Mesodermal cell (in vitro differentiated cells): ENCODE measurements at regions not wholly inside any gene's neighbourhood (a gene's known extent, or its start where the extent isn't known, plus 50 kb on each side); places are given as distances from the start of the nearest gene placed in this dataset.
A peak's percentile ranks its signal among the peaks of the same experiment; 100 is the strongest.

Experiments
- H3K27ac ChIP-seq: 2 replicates; pipeline ENCODE4 v1.7.0; 2013; ENCODE audit warnings: mild to moderate bottlenecking, low read depth, low read length, moderate library complexity; ENCODE audit not compliant: severe bottlenecking
- H3K36me3 ChIP-seq: 2 replicates; pipeline ENCODE4 v1.7.1; 2013; ENCODE audit warnings: mild to moderate bottlenecking, low read length, moderate library complexity; ENCODE audit not compliant: control insufficient read depth, insufficient read depth
- H3K4me1 ChIP-seq: one replicate; pipeline ENCODE4 v1.7.1; 2013; ENCODE audit warnings: mild to moderate bottlenecking, low read length; ENCODE audit not compliant: insufficient read depth, control insufficient read depth, poor library complexity, severe bottlenecking
- H3K4me3 ChIP-seq: 2 replicates; pipeline ENCODE4 v1.7.0; 2013; ENCODE audit warnings: low read length, control low read depth, mild to moderate bottlenecking; ENCODE audit not compliant: insufficient read depth, poor library complexity, severe bottlenecking; ENCODE audit errors: extremely low read depth
- H3K9me3 ChIP-seq: 2 replicates; pipeline ENCODE4 v1.7.1; 2013; ENCODE audit warnings: mild to moderate bottlenecking, low read length, moderate library complexity; ENCODE audit not compliant: control insufficient read depth
- WGBS, 2 experiments: methylation state at CpG; one replicate each; pipeline ENCODE4 v1.1.5; 2013; ENCODE audit warnings: missing lambda C conversion rate in 2 of 2; ENCODE audit not compliant: insufficient coverage in 2 of 2; 5-methylcytosine and 5-hydroxymethylcytosine counted together

DNA sequence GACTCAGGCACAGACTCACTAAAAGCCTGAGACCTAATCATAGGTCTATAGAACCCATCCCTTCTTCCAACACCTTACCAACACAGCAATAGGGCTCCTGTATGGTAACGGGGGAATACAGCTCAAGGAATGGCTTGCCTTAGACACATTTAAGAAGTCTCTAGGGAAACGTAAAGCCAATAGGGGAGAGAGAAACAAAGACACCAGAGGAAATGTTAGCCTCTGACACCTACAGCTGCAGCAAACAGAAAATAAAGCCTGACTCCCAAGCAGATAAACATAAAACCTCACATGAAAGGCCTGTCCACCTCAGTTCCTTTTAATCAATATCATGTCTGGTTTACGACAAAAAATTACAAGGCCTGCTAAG, 51.1 kb upstream of the NCOA1 start:
- H3K4me3 ChIP-seq: no peak overlapping the region
- peaks cover 6% of the 10 kb centered on the region for H3K4me1 ChIP-seq
- no peaks in the 10 kb centered on the region for H3K9me3 ChIP-seq
- 80 to 100% methylated on average over 2 of the region's 3 CpGs for WGBS, 2 experiments
- no peak overlapping the region for H3K27ac ChIP-seq
- H3K36me3 ChIP-seq: no peaks in the 10 kb centered on the region

DNA sequence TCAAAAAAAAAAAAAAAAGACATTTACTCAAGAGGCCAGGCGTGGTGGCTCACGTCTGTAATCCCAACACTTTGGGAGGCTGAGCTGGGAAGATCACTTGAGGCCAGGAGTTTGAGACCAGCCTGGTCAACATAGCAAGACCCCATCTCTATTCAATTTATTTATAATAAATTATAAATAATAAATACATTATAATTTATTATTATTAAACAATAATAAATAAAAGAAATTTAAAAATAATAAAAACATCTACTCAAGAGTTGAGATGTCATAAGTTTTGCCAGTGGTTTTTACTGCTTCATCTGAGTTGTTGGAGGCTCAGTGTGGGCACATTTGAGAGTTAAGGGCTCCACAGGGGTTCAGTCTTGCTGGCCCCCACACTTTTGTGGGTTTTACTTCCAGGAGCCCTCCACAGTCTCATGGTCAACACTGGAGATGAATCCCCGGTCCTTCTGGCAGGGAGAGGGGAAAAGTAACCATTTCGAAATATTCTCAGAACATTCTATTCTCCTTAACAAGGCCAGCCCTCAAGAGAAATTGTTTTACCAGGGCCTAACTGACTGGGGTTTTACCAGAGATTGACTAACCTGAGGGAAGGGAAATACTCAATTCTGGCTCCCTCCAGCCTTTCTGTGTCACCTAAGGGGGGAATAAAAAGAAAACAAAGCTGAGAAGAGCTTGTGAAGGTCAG, 51.6 kb upstream of the NCOA1 start:
- H3K4me1 ChIP-seq: peaks cover 6% of the 10 kb centered on the region
- H3K9me3 ChIP-seq: no peaks in the 10 kb centered on the region
- no peak overlapping the region for H3K4me3 ChIP-seq
- no peak overlapping the region for H3K27ac ChIP-seq
- no CpG with 5 or more reads among the region's 4 CpGs for WGBS, 2 experiments
- no peaks in the 10 kb centered on the region for H3K36me3 ChIP-seq

DNA sequence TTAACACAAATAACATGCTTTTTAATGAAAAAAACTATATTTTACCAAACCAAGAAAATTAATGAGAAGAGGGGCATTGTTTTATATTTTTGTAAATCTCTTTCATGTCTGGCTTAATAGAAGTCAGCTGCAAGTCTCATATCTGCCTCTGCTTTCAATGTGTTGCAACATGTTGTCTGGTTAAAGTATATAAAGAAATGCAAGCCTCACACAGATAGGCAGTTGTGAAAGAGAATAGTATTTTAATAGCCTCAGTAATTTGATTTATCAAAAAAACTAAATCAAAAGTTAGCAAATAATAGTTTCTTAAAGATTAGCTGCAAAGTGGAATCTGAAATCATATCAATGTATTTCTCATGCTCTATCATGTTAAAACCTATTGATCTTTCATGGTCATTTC, 52.9 kb upstream of the NCOA1 start:
- peaks cover 6% of the 10 kb centered on the region for H3K4me1 ChIP-seq
- no peak overlapping the region for H3K27ac ChIP-seq
- H3K9me3 ChIP-seq: no peaks in the 10 kb centered on the region
- H3K36me3 ChIP-seq: no peaks in the 10 kb centered on the region
- no peak overlapping the region for H3K4me3 ChIP-seq

DNA sequence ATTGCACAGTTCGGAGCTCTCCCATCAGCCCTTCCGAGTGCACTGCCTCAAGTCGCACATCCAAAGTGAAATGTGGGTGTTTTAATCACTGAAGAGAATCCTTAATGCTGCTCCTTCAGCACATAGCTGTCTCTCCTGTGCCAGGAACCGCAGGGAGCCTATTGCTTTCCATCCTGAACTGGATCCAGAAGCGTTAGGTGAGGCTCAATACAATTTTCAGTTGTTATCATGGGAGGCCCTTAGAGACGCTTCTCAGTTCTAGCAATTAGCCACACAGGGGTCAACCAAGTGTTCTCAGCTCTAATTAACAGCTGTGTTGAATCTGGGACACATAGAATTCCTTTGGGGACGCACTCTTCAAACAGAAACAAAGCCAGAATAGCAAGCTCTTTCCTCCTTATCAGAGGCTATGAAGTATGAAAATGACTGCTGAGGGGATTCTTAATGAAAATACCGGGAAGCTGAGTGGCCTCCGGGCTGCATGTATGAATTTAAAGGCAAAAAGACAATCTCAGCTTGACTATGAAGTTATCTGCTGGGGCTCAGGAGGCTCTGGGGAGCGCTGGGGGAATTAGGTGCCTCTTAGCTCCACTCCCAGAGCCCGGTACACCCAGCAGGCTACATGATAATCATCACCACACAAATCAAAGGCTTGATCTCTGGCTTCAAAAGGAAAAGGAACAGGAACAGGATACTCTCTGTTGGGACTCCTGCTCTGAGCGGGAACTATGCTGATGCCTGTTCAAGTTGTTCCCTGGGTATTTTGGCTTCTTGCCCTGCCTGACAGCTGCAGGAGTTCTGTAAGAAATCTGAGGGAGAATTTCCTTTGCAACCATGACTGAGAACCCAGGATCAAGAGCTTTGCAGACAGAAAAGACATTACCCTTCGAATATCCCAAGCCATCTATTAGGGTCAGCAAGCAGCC, 55.4 kb upstream of the NCOA1 start:
- 73 to 80% methylated on average over 7 to 10 of the region's 13 CpGs for WGBS, 2 experiments
- peaks cover 6% of the 10 kb centered on the region for H3K4me1 ChIP-seq
- H3K36me3 ChIP-seq: no peaks in the 10 kb centered on the region
- no peak overlapping the region for H3K4me3 ChIP-seq
- no peaks in the 10 kb centered on the region for H3K9me3 ChIP-seq
- peak overlapping the region; percentile 41 for H3K27ac ChIP-seq

DNA sequence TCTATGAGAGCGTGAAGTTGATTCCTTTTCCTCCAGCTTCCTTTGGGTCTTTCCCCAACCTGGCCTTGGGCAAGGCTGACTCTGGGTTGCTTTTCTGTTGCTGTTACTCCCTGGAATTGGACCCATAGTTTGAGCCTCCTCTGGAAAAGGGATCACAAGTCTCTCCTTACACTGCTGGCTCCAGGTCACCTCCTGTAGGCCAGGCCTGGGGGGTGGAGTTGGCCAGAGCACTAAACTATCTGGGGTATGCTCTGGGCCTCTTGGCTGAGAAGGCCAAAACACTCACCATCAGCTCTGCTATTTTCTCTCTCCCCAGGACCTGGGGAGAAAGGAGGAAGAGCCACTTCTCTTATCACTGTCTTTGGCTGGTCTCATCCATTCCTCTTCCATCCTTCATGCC, 56.5 kb upstream of the NCOA1 start:
- Histone ChIP-seq H3K4me3 (no peak overlapping the region), H3K36me3 (no peaks in the 10 kb centered on the region), H3K27ac (no peak overlapping the region), H3K9me3 (no peaks in the 10 kb centered on the region), H3K4me1 (peaks cover 6% of the 10 kb centered on the region)
- 91 to 100% methylated on average over 1 of the region's 1 CpG for WGBS, 2 experiments

DNA sequence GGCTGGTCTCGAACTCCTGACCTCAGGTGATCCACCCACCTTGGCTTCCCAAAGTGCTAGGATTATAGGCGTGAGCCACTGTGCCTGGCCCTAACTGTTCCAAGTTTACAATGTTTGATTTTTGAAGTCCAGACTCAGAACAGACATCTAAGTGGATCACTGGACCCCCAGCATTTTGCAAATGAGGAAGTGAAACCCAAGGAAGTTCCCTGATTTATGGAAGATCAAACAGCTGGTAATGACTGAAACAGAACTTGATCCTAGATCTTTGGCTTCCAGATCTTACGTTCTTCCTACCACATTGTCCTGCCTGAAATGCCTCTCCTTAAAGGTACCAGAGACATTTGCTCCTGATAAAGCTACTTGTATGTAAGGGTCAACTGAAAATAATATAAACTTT, 58.3 kb upstream of the NCOA1 start:
- no peak overlapping the region for H3K27ac ChIP-seq
- H3K4me1 ChIP-seq: peaks cover 6% of the 10 kb centered on the region
- H3K9me3 ChIP-seq: no peaks in the 10 kb centered on the region
- 94% methylated on average over 2 of the region's 3 CpGs; no CpG with 5 or more reads in 1 of the 2 experiments for WGBS, 2 experiments
- no peak overlapping the region for H3K4me3 ChIP-seq
- H3K36me3 ChIP-seq: no peaks in the 10 kb centered on the region

DNA sequence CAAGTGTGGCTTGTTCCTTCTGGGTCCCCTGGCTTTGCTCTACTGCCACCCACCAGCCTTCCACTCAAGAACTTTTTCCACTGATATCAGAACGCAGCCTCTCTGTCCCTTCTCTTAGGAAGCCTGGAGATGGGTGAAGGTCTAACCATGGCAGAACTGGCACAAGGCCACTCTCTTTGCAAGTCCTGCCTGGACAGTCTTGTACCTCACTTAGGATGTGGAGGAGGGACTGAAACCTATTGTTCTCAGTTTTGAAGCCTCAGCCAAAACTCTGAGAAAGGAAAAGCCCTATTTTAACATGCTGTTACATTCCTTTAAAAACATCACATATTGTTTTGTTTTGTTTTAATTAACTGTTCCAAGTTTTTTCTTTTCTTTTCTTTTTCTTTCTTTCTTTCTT, 58.9 kb upstream of the NCOA1 start:
- Histone ChIP-seq H3K4me1 (peaks cover 6% of the 10 kb centered on the region), H3K4me3 (no peak overlapping the region), H3K36me3 (no peaks in the 10 kb centered on the region), H3K9me3 (no peaks in the 10 kb centered on the region), H3K27ac (no peak overlapping the region)
- no CpG with 5 or more reads among the region's 1 CpG for WGBS, 2 experiments

DNA sequence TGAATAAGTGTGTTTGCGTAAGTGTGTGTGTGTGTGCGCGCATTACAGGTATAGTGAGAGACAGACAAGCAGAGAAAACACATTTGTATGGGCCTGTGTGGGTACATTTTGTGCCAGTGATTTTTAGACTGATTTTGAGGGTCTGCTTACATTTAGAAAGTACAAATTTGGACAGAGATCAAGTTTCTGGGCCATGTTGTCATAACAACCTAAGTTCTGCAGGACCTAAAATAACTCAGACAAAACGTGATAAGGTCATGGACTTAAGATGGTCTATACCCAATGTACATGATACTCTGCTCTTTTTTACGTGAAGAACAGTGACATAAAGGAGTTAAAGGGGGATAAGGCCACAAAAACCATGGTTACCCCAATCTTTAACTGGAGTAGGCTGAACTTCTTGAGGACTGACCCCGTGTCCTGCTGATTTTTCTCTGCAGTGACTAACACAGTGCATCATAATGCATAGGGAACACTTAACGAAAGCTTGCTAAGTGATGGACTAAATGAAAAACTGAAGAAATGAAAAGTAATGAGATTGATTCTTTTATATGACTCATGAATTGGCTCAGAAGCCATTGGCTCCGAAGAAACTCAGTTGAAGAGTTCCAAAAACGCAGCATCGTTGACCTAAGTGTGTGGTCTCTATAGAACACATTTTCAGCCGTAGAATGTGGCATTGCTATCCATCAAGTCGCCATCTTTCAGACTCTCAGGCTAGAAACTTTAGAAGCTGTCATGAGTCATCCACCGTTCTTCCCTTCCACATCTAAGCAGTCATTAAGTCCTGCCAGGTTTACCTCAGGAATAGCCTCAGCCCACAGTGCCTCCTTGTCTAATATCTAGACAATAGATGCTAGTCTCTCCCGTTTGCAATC, 61.6 kb upstream of the NCOA1 start:
- WGBS, 2 experiments: 84 to 88% methylated on average over 12 of the region's 14 CpGs
- no peaks in the 10 kb centered on the region for H3K4me1 ChIP-seq
- H3K9me3 ChIP-seq: no peaks in the 10 kb centered on the region
- H3K36me3 ChIP-seq: no peaks in the 10 kb centered on the region
- no peak overlapping the region for H3K27ac ChIP-seq
- H3K4me3 ChIP-seq: no peak overlapping the region

DNA sequence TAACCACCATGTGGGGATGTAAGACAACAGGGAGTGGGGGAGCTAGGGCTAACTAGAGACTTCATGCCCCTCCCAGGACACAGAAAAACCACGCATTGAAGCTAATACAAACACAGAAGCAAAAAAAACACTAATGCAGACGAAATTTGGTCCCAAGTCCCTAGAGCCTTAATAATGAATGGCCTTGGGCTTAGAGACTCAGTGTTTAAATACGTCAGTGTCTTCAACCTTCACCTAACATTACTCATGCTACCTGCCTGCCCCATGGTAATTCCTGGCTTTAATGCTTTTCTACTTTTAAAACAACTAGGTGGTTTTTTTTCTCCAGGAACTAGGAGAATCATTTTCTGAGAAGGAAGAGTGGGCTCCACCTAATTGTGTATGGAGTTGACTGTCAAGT, 64.1 kb upstream of the ITSN2 start:
- Histone ChIP-seq H3K27ac (no peak overlapping the region), H3K9me3 (no peaks in the 10 kb centered on the region), H3K36me3 (no peaks in the 10 kb centered on the region), H3K4me1 (no peaks in the 10 kb centered on the region), H3K4me3 (no peak overlapping the region)
- WGBS, 2 experiments: 61% methylated on average over 2 of the region's 3 CpGs; no CpG with 5 or more reads in 1 of the 2 experiments

DNA sequence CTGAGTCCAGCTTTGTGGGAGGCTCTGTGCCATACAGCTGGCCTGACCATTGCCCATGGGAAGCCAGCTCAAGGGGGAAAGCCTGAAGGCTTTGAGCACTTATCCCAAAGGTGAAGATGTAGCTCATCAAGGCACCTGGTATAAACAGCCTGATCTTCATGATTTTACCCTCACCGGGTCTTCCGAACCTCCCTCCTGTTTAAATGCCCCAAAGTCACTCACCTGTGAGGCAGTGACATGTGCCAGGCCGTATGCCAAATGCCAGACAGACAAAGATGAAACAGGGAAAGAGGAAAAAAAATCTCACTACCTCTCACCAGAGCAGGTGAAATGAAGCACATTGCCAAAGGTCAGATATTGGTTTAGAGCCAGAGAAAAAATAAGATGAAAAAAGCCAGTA, 62.8 kb upstream of the ITSN2 start:
- H3K36me3 ChIP-seq: no peaks in the 10 kb centered on the region
- no peak overlapping the region for H3K4me3 ChIP-seq
- no peak overlapping the region for H3K27ac ChIP-seq
- H3K4me1 ChIP-seq: no peaks in the 10 kb centered on the region
- H3K9me3 ChIP-seq: no peaks in the 10 kb centered on the region
- no CpG with 5 or more reads among the region's 3 CpGs for WGBS, 2 experiments
